CD4-positive, alpha-beta T cell (primary cell): ENCODE measurements at regions not wholly inside any gene's neighbourhood (a gene's known extent, or its start where the extent isn't known, plus 50 kb on each side); places are given as distances from the start of the nearest gene placed in this dataset.

Experiments used
- ATAC-seq: fragments of 200-7000 bp; cut with Tn5 transposase; one replicate; pipeline ENCODE4 v1.10.0; 2022; ENCODE audit warnings: mild to moderate bottlenecking; ENCODE audit not compliant: poor library complexity
- CTCF ChIA-PET: fragments of 350-600 bp; sonication (Branson Sonifier 250); formaldehyde crosslinking; loops from one replicate; lab custom pipeline; 2021; ENCODE audit warnings: antibody characterized with exemption, inconsistent platforms; lab: Charles Lee
- POLR2A ChIA-PET: fragments of 350-600 bp; sonication (Branson Sonifier 250); formaldehyde crosslinking; loops from one replicate; lab custom pipeline; 2021; ENCODE audit warnings: antibody characterized with exemption, inconsistent platforms; lab: Charles Lee
- DNase-seq, 14 experiments: peaks; one replicate each; pipeline ENCODE4 v3.0.0-alpha.2; 2013 to 2020; ENCODE audit warnings: mixed read lengths in 2 of 14
- H3K27ac ChIP-seq, 2 donors: one replicate each; pipeline versions ENCODE4 v1.5.1 to v1.7.0; 2013; ENCODE audit warnings: low read length in 2 of 2, low read depth in 1 of 2, mild to moderate bottlenecking in 1 of 2
- H3K27me3 ChIP-seq, 2 experiments: 1 replicate in 1 of 2; 2 replicates in 1 of 2; pipeline versions ENCODE4 v1.6.1 to v1.7.0; 2013; ENCODE audit warnings: low read length in 2 of 2, control low read depth in 1 of 2, mild to moderate bottlenecking in 1 of 2, moderate library complexity in 1 of 2; ENCODE audit not compliant: insufficient read depth in 2 of 2, control insufficient read depth in 1 of 2
- H3K36me3 ChIP-seq: one replicate; pipeline ENCODE4 v1.6.1; 2013; ENCODE audit warnings: low read length, control low read depth; ENCODE audit not compliant: insufficient read depth
- H3K4me1 ChIP-seq: one replicate; pipeline ENCODE4 v1.6.1; 2013; ENCODE audit warnings: low read length, control low read depth; ENCODE audit not compliant: insufficient read depth
- H3K4me3 ChIP-seq: one replicate; pipeline ENCODE4 v1.5.1; 2013; ENCODE audit warnings: mild to moderate bottlenecking, low read length, moderate library complexity
- H3K9me3 ChIP-seq, 2 experiments: 1 replicate in 1 of 2; 2 replicates in 1 of 2; pipeline versions ENCODE4 v1.6.1 to v1.7.0; 2013; ENCODE audit warnings: low read length in 2 of 2, mild to moderate bottlenecking in 2 of 2, control low read depth in 1 of 2, moderate library complexity in 1 of 2; ENCODE audit not compliant: control insufficient read depth in 1 of 2, insufficient read depth in 1 of 2
- H3K27ac Mint-ChIP-seq: one replicate; pipeline ENCODE4 v1.8.0; 2020; ENCODE audit warnings: mixed read lengths
- H3K27me3 Mint-ChIP-seq: one replicate; pipeline ENCODE4 v1.8.0; 2021; ENCODE audit warnings: mixed read lengths
- H3K36me3 Mint-ChIP-seq: one replicate; pipeline ENCODE4 v1.8.0; 2021; ENCODE audit warnings: low read depth, mixed read lengths
- H3K4me1 Mint-ChIP-seq: one replicate; pipeline ENCODE4 v1.8.0; 2021; ENCODE audit warnings: low read depth, mixed read lengths
- H3K4me3 Mint-ChIP-seq: one replicate; pipeline ENCODE4 v1.8.0; 2020; ENCODE audit warnings: mild to moderate bottlenecking, mixed read lengths
- H3K9me3 Mint-ChIP-seq: one replicate; pipeline ENCODE4 v1.8.0; 2020; ENCODE audit warnings: mixed read lengths
- CTCF ChIP-seq: fragments of 200-600 bp; IDR thresholded peaks from one replicate; pipeline ENCODE4 v1.8.0; 2022; ENCODE audit warnings: antibody characterized with exemption, mild to moderate bottlenecking
- intact Hi-C, 2 experiments: fragments of 100-400 bp; cut with DNase I in 1 of 2; cut with micrococcal nuclease in 1 of 2; formaldehyde crosslinking; loops; one replicate each; pipeline versions ENCODE4 v1.15.1 to v1.9.0; 2023 to 2025; cut with DNase I, micrococcal nuclease

GRCh38 chr2:105449076-105449475, 50.2 kb upstream of the FHL2 start:
- no peaks in the 10 kb centered on the region for H3K9me3 ChIP-seq
- no peak for ATAC-seq
- POLR2A ChIA-PET, result no interaction called here
- TF ChIP-seq CTCF, result no peak
- peaks cover 0 to 2% of the 10 kb centered on the region in 2 experiments for H3K27me3 ChIP-seq
- no peak overlapping the region for H3K4me3 ChIP-seq
- DNase-seq, result no peak
- no peaks in the 10 kb centered on the region for H3K4me1 Mint-ChIP-seq
- no peak overlapping the region for H3K4me3 Mint-ChIP-seq
- H3K9me3 Mint-ChIP-seq, result no peaks in the 10 kb centered on the region
- H3K27ac Mint-ChIP-seq, result no peak overlapping the region
- intact Hi-C loops, result no loop called here
- no peak overlapping the region for H3K27ac ChIP-seq
- H3K36me3 ChIP-seq, result no peaks in the 10 kb centered on the region
- H3K27me3 Mint-ChIP-seq, result peaks cover 27% of the 10 kb centered on the region
- H3K4me1 ChIP-seq, result no peaks in the 10 kb centered on the region
- CTCF ChIA-PET, result no interaction called here
- no peaks in the 10 kb centered on the region for H3K36me3 Mint-ChIP-seq
